ENCODE measurements at regions not wholly inside any gene's neighbourhood (a gene's known extent, or its start where the extent isn't known, plus 50 kb on each side); places are given as distances from the start of the nearest gene placed in this dataset.
A peak's percentile ranks its signal among the peaks of the same experiment; 100 is the strongest.

DNA sequence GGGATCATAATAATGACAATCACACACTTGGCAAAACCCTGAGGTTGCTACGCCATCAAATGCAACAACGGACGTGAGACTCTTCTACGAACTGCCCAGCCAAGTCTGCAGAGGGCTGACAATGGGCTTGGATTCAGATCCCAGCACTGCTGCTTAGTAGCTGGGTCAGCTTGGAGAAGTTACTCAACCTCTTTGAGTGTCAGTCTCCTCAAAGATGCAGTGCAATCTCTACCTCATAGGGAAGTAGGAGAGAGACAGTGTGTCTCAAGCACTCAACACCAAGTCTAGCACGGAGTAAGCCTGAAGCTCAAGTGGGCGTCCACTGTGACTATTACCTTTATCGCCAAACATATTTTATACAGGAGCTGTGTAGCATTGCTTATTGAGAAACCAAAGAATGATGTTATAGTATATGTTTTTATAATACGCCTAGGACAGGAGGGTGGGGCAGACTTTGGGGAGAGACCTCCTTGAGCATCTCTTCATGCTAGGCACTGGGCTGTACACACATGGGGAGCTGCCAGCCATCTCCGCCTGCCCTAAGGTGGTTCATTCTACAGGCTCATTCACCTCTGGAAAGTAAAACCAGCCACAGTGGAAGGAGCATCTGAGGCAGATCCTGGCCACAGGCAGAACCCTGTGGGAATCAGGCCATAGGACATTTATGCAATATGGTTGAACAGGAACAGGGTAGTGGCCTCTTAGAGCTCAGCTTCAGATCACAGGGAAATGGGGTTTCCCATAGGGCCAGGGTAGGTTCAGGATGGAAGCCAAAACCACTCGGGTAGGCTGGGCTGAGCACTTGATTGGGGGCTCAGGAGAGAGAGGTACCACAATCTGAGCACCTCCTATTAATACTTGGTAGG is 160.2 kb downstream of the MRPL14 start:
- intact Hi-C loops (cut with micrococcal nuclease): no loop called here
- Histone ChIP-seq H3K36me3 (ENCODE audit: control insufficient read depth, insufficient read depth, low read length) (no peaks in the 10 kb centered on the region), H3K9ac (ENCODE audit: insufficient read depth in 1 of 2, low read depth in 2 of 2, low read length in 2 of 2) (no peak overlapping the region), H3K79me2 (ENCODE audit: control insufficient read depth, insufficient read depth, low read length) (peaks cover 10% of the 10 kb centered on the region; the same call in 2 of the 3 replicates), H3K9me1 (ENCODE audit: control insufficient read depth, insufficient read depth, low read length) (no peaks in the 10 kb centered on the region), H3K4me3 (no peak overlapping the region), H4K20me1 (replicated peaks; ENCODE audit: control insufficient read depth, insufficient read depth, low read length) (no peaks in the 10 kb centered on the region), H3K27me3 (ENCODE audit: control insufficient read depth in 2 of 2, insufficient read depth in 2 of 2, low read length in 2 of 2) (no peaks in the 10 kb centered on the region), H3K4me2 (ENCODE audit: insufficient read depth, low read length) (no peak overlapping the region), H3K27ac (ENCODE audit: extremely low read depth, low read depth, low read length) (no peak overlapping the region; the same call in 2 of the 3 replicates), H3K9me3 (replicated peaks; ENCODE audit: control insufficient read depth, insufficient read depth, low read depth, low read length) (no peaks in the 10 kb centered on the region), H3K4me1 (replicated peaks in 1 of 2; ENCODE audit: control insufficient read depth in 2 of 2, insufficient read depth in 2 of 2, low read length in 2 of 2) (peaks cover 49 to 78% of the 10 kb centered on the region in 2 experiments), H2AFZ (ENCODE audit: low read depth, low read length) (peak overlapping the region; percentile 73)
- 76% methylated on average over 10 of the region's 10 CpGs for WGBS (ENCODE audit: insufficient coverage, low coverage, missing lambda C conversion rate)
- ChIA-PET CTCF (ENCODE audit: low intra/inter-chr PET ratio) (no interaction called here), POLR2A (interaction anchor here (0.6 to 1.8 kb wide), 5 partner anchors 9 to 1672 kb away, joined by 3 to 5 read pairs (median 3); no protein-coding TSS in a partner anchor)
- in situ Hi-C loops (cut with MboI): no loop called here
- FAIRE-seq (no peak), ATAC-seq (no peak), DNase-seq (ENCODE audit: extremely low read depth in 1 of 4, low spot score in 3 of 4) (no peak)
- TF ChIP-seq, protein P1, sequence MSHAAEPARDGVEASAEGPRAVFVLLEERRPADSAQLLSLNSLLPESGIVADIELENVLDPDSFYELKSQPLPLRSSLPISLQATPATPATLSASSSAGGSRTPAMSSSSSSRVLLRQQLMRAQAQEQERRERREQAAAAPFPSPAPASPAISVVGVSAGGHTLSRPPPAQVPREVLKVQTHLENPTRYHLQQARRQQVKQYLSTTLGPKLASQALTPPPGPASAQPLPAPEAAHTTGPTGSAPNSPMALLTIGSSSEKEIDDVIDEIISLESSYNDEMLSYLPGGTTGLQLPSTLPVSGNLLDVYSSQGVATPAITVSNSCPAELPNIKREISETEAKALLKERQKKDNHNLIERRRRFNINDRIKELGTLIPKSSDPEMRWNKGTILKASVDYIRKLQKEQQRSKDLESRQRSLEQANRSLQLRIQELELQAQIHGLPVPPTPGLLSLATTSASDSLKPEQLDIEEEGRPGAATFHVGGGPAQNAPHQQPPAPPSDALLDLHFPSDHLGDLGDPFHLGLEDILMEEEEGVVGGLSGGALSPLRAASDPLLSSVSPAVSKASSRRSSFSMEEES (CRISPR knock-in tag; IDR thresholded peaks at IDR 0.05): no peak
- no peak for TF ChIP-seq MBD2 (IDR thresholded peaks at IDR 0.05; ENCODE audit: borderline replicate concordance, low read depth)
- TF ChIP-seq ZNF77 (CRISPR knock-in tag; IDR thresholded peaks at IDR 0.05): no peak
- TF ChIP-seq BCOR (IDR thresholded peaks at IDR 0.05): peak; percentile 68; the same call in 1 of the 2 replicates
- TF ChIP-seq, protein P2, sequence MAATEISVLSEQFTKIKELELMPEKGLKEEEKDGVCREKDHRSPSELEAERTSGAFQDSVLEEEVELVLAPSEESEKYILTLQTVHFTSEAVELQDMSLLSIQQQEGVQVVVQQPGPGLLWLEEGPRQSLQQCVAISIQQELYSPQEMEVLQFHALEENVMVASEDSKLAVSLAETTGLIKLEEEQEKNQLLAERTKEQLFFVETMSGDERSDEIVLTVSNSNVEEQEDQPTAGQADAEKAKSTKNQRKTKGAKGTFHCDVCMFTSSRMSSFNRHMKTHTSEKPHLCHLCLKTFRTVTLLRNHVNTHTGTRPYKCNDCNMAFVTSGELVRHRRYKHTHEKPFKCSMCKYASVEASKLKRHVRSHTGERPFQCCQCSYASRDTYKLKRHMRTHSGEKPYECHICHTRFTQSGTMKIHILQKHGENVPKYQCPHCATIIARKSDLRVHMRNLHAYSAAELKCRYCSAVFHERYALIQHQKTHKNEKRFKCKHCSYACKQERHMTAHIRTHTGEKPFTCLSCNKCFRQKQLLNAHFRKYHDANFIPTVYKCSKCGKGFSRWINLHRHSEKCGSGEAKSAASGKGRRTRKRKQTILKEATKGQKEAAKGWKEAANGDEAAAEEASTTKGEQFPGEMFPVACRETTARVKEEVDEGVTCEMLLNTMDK (IDR thresholded peaks at IDR 0.05; ENCODE audit: borderline replicate concordance, insufficient read depth, low read depth, low read length, poor library complexity, severe bottlenecking): no peak
- TF ChIP-seq ZNF174 (CRISPR knock-in tag; IDR thresholded peaks at IDR 0.05): no peak
- TF ChIP-seq RBM25 (IDR thresholded peaks at IDR 0.05; ENCODE audit: low read depth, low read length, severe bottlenecking): peak; percentile 23
- BruUV-seq (replicated peaks): no TSS peak

All from K562 (cell line).